AG10803 (cell line): ENCODE measurements at regions not wholly inside any gene's neighbourhood (a gene's known extent, or its start where the extent isn't known, plus 50 kb on each side); places are given as distances from the start of the nearest gene placed in this dataset.
A peak's percentile ranks its signal among the peaks of the same experiment; 100 is the strongest.
"Not testable (repeated sequence)": the region's sequence is repeated elsewhere in the genome, so short reads cannot be mapped to it uniquely, and the experiment has no call there.

Source experiments
- DNase-seq: peaks from one replicate; pipeline ENCODE4 v3.0.0; 2010; ENCODE audit warnings: low read depth
- H3K4me3 ChIP-seq: 2 replicates; pipeline ENCODE4 v1.5.1; 2011; ENCODE audit warnings: mild to moderate bottlenecking, low read length, control low read depth
- CTCF ChIP-seq: conservative IDR thresholded peaks from 2 replicates; pipeline ENCODE4 v1.5.1; 2011; ENCODE audit warnings: mild to moderate bottlenecking, low read length, control low read depth, inconsistent platforms

GRCh38 chr19:28445826-28446225 lies 767.1 kb downstream of the UQCRFS1 start:
- TF ChIP-seq CTCF, result no peak

GRCh38 chr19:28444362-28444761 lies 768.6 kb downstream of the UQCRFS1 start:
- TF ChIP-seq CTCF, result no peak
- H3K4me3 ChIP-seq, result no peak overlapping the region
- no peak for DNase-seq

More at GRCh38 chr19:28445826-28446225, 767.1 kb downstream of the UQCRFS1 start:
- no peak for DNase-seq
- H3K4me3 ChIP-seq, result no peak overlapping the region

DNA sequence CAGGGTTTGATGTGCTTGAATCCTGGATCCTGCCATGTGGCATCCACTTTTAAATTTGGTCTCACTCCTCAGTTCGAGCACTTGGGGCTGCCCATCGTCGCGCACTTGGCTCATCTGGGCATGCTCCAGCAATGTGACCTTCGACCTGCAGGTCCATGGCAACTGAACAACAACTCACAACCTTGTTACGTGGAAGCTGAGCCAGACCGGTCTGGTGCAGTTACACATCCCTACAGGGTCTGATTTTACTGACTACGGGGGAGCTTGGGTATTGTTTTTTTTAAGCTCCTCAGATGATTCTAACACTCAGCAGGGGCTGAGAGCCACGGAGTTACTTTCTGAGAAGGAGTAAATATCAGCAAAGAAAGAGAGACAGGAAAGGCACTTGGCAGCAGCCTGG lies 769.6 kb downstream of the UQCRFS1 start:
- H3K4me3 ChIP-seq, result no peak overlapping the region
- no peak for TF ChIP-seq CTCF
- no peak for DNase-seq

DNA sequence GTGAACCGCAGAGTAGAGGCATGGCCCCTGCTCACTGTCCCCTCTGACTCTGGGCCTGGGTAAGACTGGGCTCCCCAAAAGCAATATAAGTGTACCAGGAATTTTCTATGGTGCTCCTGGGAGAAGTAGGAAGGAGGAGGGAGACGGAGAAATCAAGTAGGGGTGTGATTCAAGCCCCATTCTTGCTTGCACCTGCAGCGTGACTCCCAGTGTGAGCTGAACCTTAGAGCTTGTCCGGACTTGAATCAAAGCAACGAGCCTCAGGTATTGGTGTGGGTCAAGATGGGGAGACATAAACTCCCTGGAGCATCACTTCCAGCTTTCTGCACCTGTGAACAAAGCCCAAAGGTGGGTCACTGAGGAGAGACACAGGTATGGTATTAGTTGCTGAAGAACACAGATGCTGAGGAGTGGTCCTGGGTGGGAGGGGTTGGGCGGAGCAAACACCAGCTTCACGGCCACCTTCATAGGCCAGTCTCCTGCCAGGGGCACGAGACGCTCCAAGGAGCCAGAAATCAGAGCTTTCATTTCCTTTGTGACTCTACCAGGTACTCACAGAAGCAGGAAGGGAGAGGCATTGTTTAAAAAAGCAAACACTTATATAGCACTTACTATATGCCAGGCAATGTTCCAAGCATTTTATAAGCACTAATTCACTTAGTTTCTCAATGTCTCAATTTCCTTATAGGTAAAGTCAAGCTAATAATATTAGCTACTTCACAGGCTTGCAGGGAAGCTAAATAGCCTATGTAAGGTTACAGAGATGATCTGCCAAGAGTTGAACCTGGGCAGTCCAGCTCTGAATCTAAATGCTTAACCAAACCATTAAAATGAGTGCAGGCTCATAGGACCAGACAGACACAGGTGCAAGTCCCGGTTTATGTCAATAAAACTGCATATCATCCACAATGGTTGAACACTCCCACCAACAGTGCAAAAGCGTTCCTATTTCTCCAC lies 775.3 kb downstream of the UQCRFS1 start:
- DNase-seq, result no peak
- no peak for TF ChIP-seq CTCF
- no peak overlapping the region for H3K4me3 ChIP-seq

DNA sequence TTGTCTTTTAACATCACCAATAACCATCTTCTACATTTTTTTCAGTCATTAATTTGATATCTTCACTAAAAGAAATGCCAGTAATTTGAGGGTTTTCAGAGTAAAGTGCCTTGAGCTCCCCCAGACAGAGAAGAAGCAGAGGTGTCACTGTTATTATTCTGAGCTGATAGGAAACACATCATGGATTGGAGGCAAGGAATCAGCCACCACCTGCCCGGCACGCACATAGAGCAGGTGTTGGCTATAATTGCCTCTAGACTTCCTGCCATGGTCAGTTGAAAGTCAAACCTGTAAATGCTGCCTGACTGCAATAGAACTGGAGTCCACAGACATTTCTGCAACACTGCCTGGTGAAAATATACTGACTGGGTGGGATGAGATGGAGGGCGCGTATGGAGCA lies 776.6 kb downstream of the UQCRFS1 start:
- no peak for DNase-seq
- no peak overlapping the region for H3K4me3 ChIP-seq
- no peak for TF ChIP-seq CTCF

DNA sequence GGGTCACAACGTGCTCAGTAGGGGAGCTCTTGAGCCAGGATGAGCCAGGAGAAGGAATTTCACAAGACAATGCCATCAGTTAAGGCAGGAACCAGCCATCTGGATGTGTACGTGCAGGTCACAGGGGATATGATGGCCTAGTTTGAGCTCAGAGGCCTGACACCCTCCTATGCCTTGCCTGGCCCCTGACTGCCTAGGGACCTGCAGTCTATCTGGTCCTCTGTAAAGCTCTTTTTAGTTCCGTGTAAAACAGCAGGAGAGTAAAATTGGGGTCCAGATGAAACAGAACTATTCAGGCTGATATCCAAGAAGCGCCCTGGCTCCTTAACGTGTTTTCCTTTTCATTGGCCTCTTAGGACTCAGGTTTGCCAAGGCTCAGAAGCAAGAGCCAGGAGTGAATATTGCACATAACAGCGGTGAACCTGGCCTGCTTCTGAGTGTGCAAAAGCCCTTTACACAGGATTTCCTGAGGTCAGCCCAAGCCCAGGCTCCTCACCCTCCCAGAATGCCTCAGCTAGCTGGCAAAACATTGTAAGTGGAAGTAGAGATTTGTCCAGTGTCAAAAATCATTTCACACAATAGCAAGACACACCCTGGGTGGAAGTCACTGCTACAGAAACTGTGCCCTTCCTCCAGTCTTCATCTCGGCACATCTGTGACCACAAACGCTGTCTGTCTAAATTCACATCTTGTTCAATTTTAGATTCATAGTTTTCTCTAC lies 777.2 kb downstream of the UQCRFS1 start:
- H3K4me3 ChIP-seq, result no peak overlapping the region
- no peak for DNase-seq
- no peak for TF ChIP-seq CTCF

DNA sequence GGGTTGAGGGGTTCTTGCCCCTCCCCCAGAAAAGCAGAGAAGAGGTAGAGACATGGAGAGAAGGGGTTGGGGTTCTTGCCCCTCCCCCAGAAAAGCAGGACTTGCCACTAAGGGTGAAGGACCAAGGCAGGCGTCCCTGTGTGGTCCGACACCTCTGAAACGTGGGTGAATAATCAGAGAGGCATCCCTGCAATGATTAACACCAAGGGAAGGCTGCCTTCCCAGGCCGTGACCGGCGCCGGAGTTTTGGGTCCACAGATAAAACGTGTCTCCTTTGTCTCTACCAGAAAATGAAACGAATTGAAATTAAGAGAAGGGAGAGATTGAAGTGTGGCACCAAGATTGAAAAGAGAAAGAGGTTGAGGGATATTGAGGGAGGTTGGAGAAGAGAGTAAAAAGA lies 778.2 kb downstream of the UQCRFS1 start:
- not testable (repeated sequence) for DNase-seq, H3K4me3 ChIP-seq

GRCh38 chr19:28434365-28434764 lies 778.6 kb downstream of the UQCRFS1 start:
- DNase-seq, H3K4me3 ChIP-seq: not testable (repeated sequence)

DNA sequence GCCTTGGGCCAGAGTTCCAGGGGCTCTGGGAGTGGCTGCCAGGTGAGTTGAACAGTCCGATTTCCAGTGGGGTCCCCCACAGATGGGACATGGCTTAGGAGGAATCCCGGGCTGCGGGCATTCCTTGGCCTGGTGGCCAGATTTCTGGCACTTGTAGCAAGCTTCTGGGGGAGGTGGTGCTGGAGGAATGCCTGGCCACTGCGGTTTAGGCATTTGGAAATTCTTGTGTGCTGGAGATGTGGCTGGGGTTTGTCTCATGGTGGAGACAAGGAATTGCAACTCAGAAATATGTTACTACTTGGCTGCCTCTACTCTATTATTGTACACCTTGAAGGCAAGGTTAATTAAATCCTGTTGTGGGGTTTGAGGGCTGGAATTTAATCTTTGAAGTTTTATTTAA lies 779.8 kb downstream of the UQCRFS1 start:
- H3K4me3 ChIP-seq, result not testable (repeated sequence)
- DNase-seq, result peak; percentile 63
